HCT116 (cell line): ENCODE measurements at regions not wholly inside any gene's neighbourhood (a gene's known extent, or its start where the extent isn't known, plus 50 kb on each side); places are given as distances from the start of the nearest gene placed in this dataset.

ENCODE experiments used
- ATAC-seq: fragments of 200-7000 bp; cut with Tn5 transposase; 2 replicates; pipeline ENCODE4 v1.9.1; 2020; ENCODE audit warnings: mild to moderate bottlenecking, moderate library complexity
- BruUV-seq: library from RNA; stranded (reverse); fragments of 400-500 nt; replicated peaks from 2 replicates; lab custom pipeline; 2021; lab: Mats Ljungman, UMichigan
- CTCF ChIA-PET: fragments of 300-600 bp; sonication (Branson Sonifier 250); formaldehyde crosslinking; loops from one replicate; lab custom pipeline; 2021; ENCODE audit warnings: antibody characterized with exemption; lab: Charles Lee
- POLR2A ChIA-PET: fragments of 300-600, 350-600 bp; sonication (Branson Sonifier 250); formaldehyde crosslinking; loops from one replicate; lab custom pipeline; 2021; ENCODE audit warnings: antibody characterized with exemption; lab: Charles Lee
- RAD21 ChIA-PET, 2 experiments: fragments of 300-600 bp; sonication (Branson Sonifier 250); formaldehyde crosslinking; loops; one replicate each; lab custom pipeline; 2023; ENCODE audit warnings: low total read pairs in 2 of 2; ENCODE audit not compliant: uncharacterized antibody in 2 of 2, unreplicated experiment in 2 of 2, low non-redundant PET in 1 of 2; lab: Charles Lee
- DNase-seq: peaks from one replicate; pipeline ENCODE4 v3.0.0-alpha.2; 2010; ENCODE audit warnings: low read depth, low spot score
- H2AFZ ChIP-seq: fragments of 200-600 bp; shearing (Covaris generic), sonication (generic); 2 replicates; pipeline ENCODE4 v1.6.1; 2017; ENCODE audit warnings: low read depth, mixed run types, mixed read lengths, antibody characterized with exemption, low read length; ENCODE audit not compliant: poor library complexity, severe bottlenecking
- H3K27ac ChIP-seq: 2 replicates; pipeline ENCODE4 v1.5.1; 2012; ENCODE audit warnings: low read depth, low read length
- H3K27me3 ChIP-seq: fragments of 200-600 bp; sonication (generic); 2 replicates; pipeline ENCODE4 v1.6.1; 2016; ENCODE audit warnings: mixed run types, low read length, mixed read lengths; ENCODE audit not compliant: insufficient read depth
- H3K36me3 ChIP-seq, 2 experiments: fragments of 200-500 bp in 1 of 2; fragments of 200-600 bp in 1 of 2; sonication (Bioruptor generic) in 1 of 2; sonication (generic) in 1 of 2; 2 replicates each; pipeline versions ENCODE4 v1.5.1 to v1.6.1; 2014 to 2016; ENCODE audit warnings: low read length in 2 of 2, inconsistent platforms in 1 of 2, mixed read lengths in 1 of 2, mixed run types in 1 of 2; ENCODE audit not compliant: insufficient read depth in 2 of 2, control insufficient read depth in 1 of 2
- H3K4me1 ChIP-seq, 2 experiments: fragments of 200-600 bp in 1 of 2; sonication (generic) in 1 of 2; 2 replicates each; pipeline versions ENCODE4 v1.5.1 to v1.6.1; 2012 to 2017; ENCODE audit warnings: low read length in 2 of 2, inconsistent platforms in 1 of 2, mild to moderate bottlenecking in 1 of 2, mixed read lengths in 1 of 2, mixed run types in 1 of 2, moderate library complexity in 1 of 2; ENCODE audit not compliant: insufficient read depth in 2 of 2, control insufficient read depth in 1 of 2
- H3K4me2 ChIP-seq: fragments of 200-600 bp; sonication (generic); 2 replicates; pipeline ENCODE4 v1.6.1; 2017; ENCODE audit warnings: mixed run types, low read length, mixed read lengths
- H3K4me3 ChIP-seq, 2 experiments: fragments of 200-600 bp in 1 of 2; sonication (generic) in 1 of 2; replicated peaks in 1 of 2; 2 replicates each; pipeline ENCODE4 v1.5.1; 2011 to 2016; ENCODE audit warnings: low read length in 2 of 2, control low read depth in 1 of 2, low read depth in 1 of 2, mild to moderate bottlenecking in 1 of 2, mixed read lengths in 1 of 2, mixed run types in 1 of 2
- H3K79me2 ChIP-seq: fragments of 200-600 bp; sonication (generic); 2 replicates; pipeline ENCODE4 v1.6.1; 2017; ENCODE audit warnings: mild to moderate bottlenecking, mixed run types, low read length, moderate library complexity, mixed read lengths; ENCODE audit not compliant: insufficient read depth
- H3K9ac ChIP-seq: fragments of 200-600 bp; sonication (generic); 2 replicates; pipeline ENCODE4 v1.6.1; 2016; ENCODE audit warnings: low read length, mixed read lengths
- H3K9me2 ChIP-seq: fragments of 200-600 bp; sonication (generic), shearing (Covaris generic); 2 replicates; pipeline ENCODE4 v1.6.1; 2017; ENCODE audit warnings: mixed run types, mild to moderate bottlenecking, moderate library complexity; ENCODE audit not compliant: insufficient read depth
- H3K9me3 ChIP-seq, 2 experiments: fragments of 200-500 bp in 1 of 2; fragments of 200-600 bp in 1 of 2; sonication (Bioruptor generic) in 1 of 2; sonication (generic) in 1 of 2; 2 replicates each; pipeline ENCODE4 v1.6.1; 2014 to 2017; ENCODE audit warnings: low read length in 2 of 2, mixed read lengths in 2 of 2, inconsistent platforms in 1 of 2, low read depth in 1 of 2, mild to moderate bottlenecking in 1 of 2, mixed run types in 1 of 2, moderate library complexity in 1 of 2; ENCODE audit not compliant: control insufficient read depth in 1 of 2, insufficient read depth in 1 of 2
- H4K20me1 ChIP-seq: fragments of 200-600 bp; sonication (generic), shearing (Covaris generic); 2 replicates; pipeline ENCODE4 v1.6.1; 2017; ENCODE audit warnings: mixed run types, mild to moderate bottlenecking, moderate library complexity; ENCODE audit not compliant: insufficient read depth
- CBX3 ChIP-seq: IDR thresholded peaks from 2 replicates; pipeline ENCODE4 v1.6.1; 2012; ENCODE audit warnings: low read depth
- CEBPB ChIP-seq: IDR thresholded peaks from 2 replicates; pipeline ENCODE4 v1.6.1; 2012; ENCODE audit warnings: low read depth
- CTCF ChIP-seq, 3 experiments: fragments of 200-600 bp in 1 of 3; sonication (generic) in 1 of 3; IDR thresholded peaks in 2 of 3; conservative IDR thresholded peaks in 1 of 3; 2 replicates each; pipeline ENCODE4 v1.5.1; 2012 to 2017; ENCODE audit warnings: low read depth in 2 of 3, low read length in 2 of 3, antibody characterized with exemption in 1 of 3, borderline replicate concordance in 1 of 3, control low read depth in 1 of 3, mild to moderate bottlenecking in 1 of 3, mixed read lengths in 1 of 3, mixed run types in 1 of 3, moderate library complexity in 1 of 3; ENCODE audit not compliant: insufficient read depth in 1 of 3
- EGR1 ChIP-seq: IDR thresholded peaks from 2 replicates; pipeline ENCODE4 v1.6.1; 2012; ENCODE audit warnings: low read depth
- EZH2 ChIP-seq: fragments of 200-600 bp; sonication (generic); IDR thresholded peaks from 2 replicates; pipeline ENCODE4 v1.6.1; 2017; ENCODE audit warnings: antibody characterized with exemption, mixed run types
- EZH2phosphoT487 ChIP-seq: fragments of 200-600 bp; IDR thresholded peaks from 2 replicates; pipeline ENCODE4 v1.6.1; 2018; ENCODE audit warnings: antibody characterized with exemption, borderline replicate concordance
- POLR2A ChIP-seq: IDR thresholded peaks from 2 replicates; pipeline ENCODE4 v1.7.0; 2011; ENCODE audit warnings: borderline replicate concordance; ENCODE audit not compliant: insufficient read depth, insufficient read length; ENCODE audit errors: extremely low read depth
- RAD21 ChIP-seq: IDR thresholded peaks from 2 replicates; pipeline ENCODE4 v1.6.1; 2012; ENCODE audit warnings: low read depth, mild to moderate bottlenecking
- REST ChIP-seq: IDR thresholded peaks from 2 replicates; pipeline ENCODE4 v1.6.1; 2012; ENCODE audit warnings: low read depth
- SIN3A ChIP-seq: IDR thresholded peaks from 2 replicates; pipeline ENCODE4 v1.6.1; 2012; ENCODE audit warnings: low read depth
- SRF ChIP-seq: IDR thresholded peaks from 2 replicates; pipeline ENCODE4 v1.6.1; 2012; ENCODE audit warnings: low read depth
- TCF7L2 ChIP-seq: IDR thresholded peaks from 2 replicates; pipeline ENCODE4 v1.7.0; 2011; ENCODE audit warnings: borderline replicate concordance, inconsistent platforms; ENCODE audit not compliant: insufficient read depth, insufficient read length; ENCODE audit errors: extremely low read depth
- YY1 ChIP-seq: IDR thresholded peaks from 2 replicates; pipeline ENCODE4 v1.6.1; 2011; ENCODE audit warnings: low read length, low read depth, moderate library complexity, mild to moderate bottlenecking; ENCODE audit not compliant: insufficient replicate concordance; ENCODE audit errors: extremely low read depth
- ZFX ChIP-seq: fragments of 450-650 bp; IDR thresholded peaks from 2 replicates; pipeline ENCODE4 v1.6.1; 2017
- ZNF274 ChIP-seq: fragments of 200-500 bp; sonication (Bioruptor generic); IDR thresholded peaks from 2 replicates; pipeline ENCODE4 v1.6.1; 2014; ENCODE audit warnings: mild to moderate bottlenecking, low read depth, low read length, inconsistent platforms
- intact Hi-C: fragments of 100-400 bp; cut with micrococcal nuclease; formaldehyde crosslinking; loops from 2 replicates; pipeline ENCODE4 v1.10.0; 2022

- Histone ChIP-seq H3K9me3 (no peaks in the 10 kb centered on the region), H3K4me1 (no peaks in the 10 kb centered on the region), H3K4me3 (no peak overlapping the region), H3K4me2 (no peak overlapping the region), H3K36me3 (no peaks in the 10 kb centered on the region; a peak in 1 of 4 replicates), H3K27me3 (no peaks in the 10 kb centered on the region), H3K9me2 (no peaks in the 10 kb centered on the region), H3K9ac (no peak overlapping the region), H4K20me1 (no peaks in the 10 kb centered on the region), H3K79me2 (no peaks in the 10 kb centered on the region), H2AFZ (no peak overlapping the region), H3K27ac (no peak overlapping the region)
- POLR2A ChIA-PET = no interaction called here
- ATAC-seq (no peak), DNase-seq (no peak)
- BruUV-seq = no TSS peak
- RAD21 ChIA-PET = no interaction called here
- no peak for TF ChIP-seq CBX3
- TF ChIP-seq YY1 = no peak
- TF ChIP-seq EZH2phosphoT487 = no peak
- TF ChIP-seq EZH2 = no peak
- TF ChIP-seq EGR1 = no peak
- no peak for TF ChIP-seq TCF7L2
- TF ChIP-seq RAD21 = no peak
- no peak for TF ChIP-seq ZNF274
- no peak for TF ChIP-seq SRF
- TF ChIP-seq CTCF (IDR thresholded peaks at IDR 0.05 in 2 of 3, conservative IDR thresholded peaks at IDR 0.05 in 1 of 3; ENCODE audit: borderline replicate concordance in 1 of 3, insufficient read depth in 1 of 3, low read depth in 2 of 3, low read length in 2 of 3) = no peak
- TF ChIP-seq SIN3A = no peak
- no peak for TF ChIP-seq POLR2A
- no peak for TF ChIP-seq REST
- TF ChIP-seq ZFX = no peak
- TF ChIP-seq CEBPB = no peak
- CTCF ChIA-PET = no interaction called here
- intact Hi-C loops = no loop called here
These were observed 1292.8 kb downstream of the DSC3 start for GRCh38 chr18:29749704-29750103.
